A549 (cell line): ENCODE measurements at regions not wholly inside any gene's neighbourhood (a gene's known extent, or its start where the extent isn't known, plus 50 kb on each side); places are given as distances from the start of the nearest gene placed in this dataset.

ENCODE experiments used
- ATOH8 ChIP-seq: fragments of 250-450 bp; sonication (Bioruptor Pico); IDR thresholded peaks from 2 replicates; pipeline ENCODE4 v1.5.0; 2020; ENCODE audit warnings: low read depth, mild to moderate bottlenecking, moderate library complexity
- BCL3 ChIP-seq: fragments of >200 bp; sonication (Bioruptor Twin); formaldehyde crosslinking; IDR thresholded peaks from 3 replicates; pipeline ENCODE4 v1.6.1; 2016
- BHLHE40 ChIP-seq: IDR thresholded peaks from 2 replicates; pipeline ENCODE4 v1.6.1; 2012; ENCODE audit warnings: low read depth, low read length, inconsistent platforms
- CEBPB ChIP-seq, 2 experiments: fragments of >200 bp in 1 of 2; sonication (Bioruptor Twin) in 1 of 2; formaldehyde crosslinking in 1 of 2; IDR thresholded peaks; 2 replicates each; pipeline ENCODE4 v1.6.1; 2012 to 2016
- CHD2 ChIP-seq: fragments of 150-350 bp; IDR thresholded peaks from 2 replicates; pipeline ENCODE4 v1.6.1; 2014; ENCODE audit warnings: low read length; ENCODE audit not compliant: partially characterized antibody
- CTCF ChIP-seq: fragments of >200 bp; sonication (Bioruptor Twin); formaldehyde crosslinking; IDR thresholded peaks from 3 replicates; pipeline ENCODE4 v1.5.1; 2016
- MAX ChIP-seq: IDR thresholded peaks from 2 replicates; pipeline ENCODE4 v1.6.1; 2012
- MAZ ChIP-seq: fragments of 150-350 bp; IDR thresholded peaks from 2 replicates; pipeline ENCODE4 v1.6.1; 2014; ENCODE audit warnings: antibody characterized with exemption, low read depth, low read length, borderline replicate concordance
- NPAS2 ChIP-seq: fragments of 250-450 bp; sonication (Bioruptor Pico); IDR thresholded peaks from 2 replicates; pipeline ENCODE4 v1.8.0; 2022; ENCODE audit warnings: mild to moderate bottlenecking, moderate library complexity, borderline replicate concordance
- POLR2A ChIP-seq: IDR thresholded peaks from 2 replicates; pipeline ENCODE4 v1.6.1; 2012; ENCODE audit warnings: mild to moderate bottlenecking, low read length
- RAD21 ChIP-seq, 2 experiments: fragments of >200 bp in 1 of 2; sonication (Bioruptor Twin) in 1 of 2; formaldehyde crosslinking in 1 of 2; IDR thresholded peaks in 1 of 2; conservative IDR thresholded peaks in 1 of 2; 2 replicates in 1 of 2; 3 replicates in 1 of 2; pipeline ENCODE4 v1.6.1; 2012 to 2018; ENCODE audit warnings: inconsistent platforms in 1 of 2
- RCOR1 ChIP-seq: fragments of 150-350 bp; IDR thresholded peaks from 2 replicates; pipeline ENCODE4 v1.6.1; 2014; ENCODE audit warnings: antibody characterized with exemption, low read length, low read depth

GRCh38 chr1:211206981-211207380 is 52.2 kb upstream of the RCOR3 start:
- TF ChIP-seq POLR2A (no peak), MAZ (no peak), CTCF (no peak), ATOH8 (no peak), RCOR1 (no peak), MAX (no peak), CHD2 (no peak), CEBPB (IDR thresholded peaks at IDR 0.05) (no peak), BCL3 (no peak), BHLHE40 (no peak), NPAS2 (CRISPR knock-in tag) (no peak), RAD21 (conservative IDR thresholded peaks at IDR 0.05 in 1 of 2, IDR thresholded peaks at IDR 0.05 in 1 of 2) (no peak)
